Choroid plexus epithelial cell (primary cell): ENCODE measurements at regions not wholly inside any gene's neighbourhood (a gene's known extent, or its start where the extent isn't known, plus 50 kb on each side); places are given as distances from the start of the nearest gene placed in this dataset.

Experiments
- DNase-seq: peaks from one replicate; pipeline ENCODE4 v3.0.0-alpha.2; 2010; ENCODE audit warnings: low read depth
- H3K4me3 ChIP-seq: 2 replicates; pipeline ENCODE4 v1.5.1; 2011; ENCODE audit warnings: low read depth, mild to moderate bottlenecking, control low read depth, low read length, moderate library complexity
- CTCF ChIP-seq: conservative IDR thresholded peaks from 2 replicates; pipeline ENCODE4 v1.5.1; 2011; ENCODE audit warnings: low read depth, mild to moderate bottlenecking, control low read depth, inconsistent platforms, low read length, moderate library complexity

DNA sequence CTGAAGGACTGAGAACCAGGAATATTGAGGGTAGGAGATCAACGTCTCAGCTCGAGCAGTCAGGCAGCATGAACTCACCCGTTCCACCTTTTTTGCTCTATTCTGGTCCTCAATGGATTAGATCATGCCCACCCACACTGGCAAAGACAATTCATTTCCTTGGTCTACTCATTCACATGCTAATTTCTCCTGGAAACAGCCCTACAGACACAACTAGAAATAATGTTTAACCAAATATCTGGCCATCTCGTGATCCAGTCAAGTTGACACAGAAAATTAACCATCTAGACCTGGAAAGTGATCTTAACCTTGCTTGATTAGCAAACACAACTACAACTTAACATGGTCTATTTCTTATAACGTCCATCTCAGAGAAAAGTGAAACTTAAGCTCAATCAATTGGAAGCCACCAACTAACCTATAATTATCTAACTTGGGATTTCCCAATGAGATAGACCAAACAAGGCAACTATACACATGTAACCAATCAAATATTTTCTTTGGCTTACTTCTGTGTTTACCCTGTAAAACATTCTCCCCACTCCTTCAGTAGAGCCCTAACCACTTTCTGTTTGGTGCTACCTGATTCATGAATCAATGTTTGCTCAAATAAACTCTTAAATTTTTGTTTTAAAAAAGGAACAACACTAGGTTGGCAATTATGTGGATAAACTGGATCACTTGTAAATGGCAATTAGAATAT is 69.7 kb upstream of the MAMLD1 start:
- H3K4me3 ChIP-seq = no peak overlapping the region
- TF ChIP-seq CTCF = no peak
- DNase-seq = no peak

DNA sequence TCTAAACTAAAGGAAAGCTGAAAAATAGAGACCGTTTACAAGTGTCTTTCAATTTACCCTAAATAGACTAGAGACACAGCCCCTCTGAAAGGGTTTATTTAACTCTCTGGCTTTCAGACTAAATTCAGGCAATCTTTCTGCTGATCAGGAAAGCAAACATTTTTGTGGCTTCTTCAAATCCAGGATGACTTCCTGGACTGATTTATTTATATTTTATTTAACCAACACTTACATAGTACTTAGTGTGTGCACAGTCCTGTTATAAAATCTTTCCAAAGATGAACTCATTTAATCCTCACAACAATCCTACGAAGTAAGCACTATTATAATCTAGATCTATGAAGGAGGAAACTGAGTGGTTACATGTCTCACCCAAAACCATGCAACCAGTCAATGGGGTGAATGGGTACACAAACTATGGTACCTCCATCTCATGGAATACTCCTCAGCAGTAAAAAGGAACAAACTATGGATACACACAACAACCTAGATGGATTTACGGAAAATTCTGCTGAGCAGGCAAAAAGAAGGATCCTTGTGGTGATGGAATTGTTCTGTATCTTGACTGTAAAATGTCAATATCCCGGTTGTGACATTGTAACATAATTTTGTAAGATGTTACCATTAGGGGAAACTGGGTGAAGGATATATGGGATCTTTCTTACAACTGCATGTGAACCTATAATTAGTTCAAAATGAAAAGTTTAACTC is 64.1 kb upstream of the MAMLD1 start:
- no peak for TF ChIP-seq CTCF
- H3K4me3 ChIP-seq = no peak overlapping the region
- peak; percentile 10 for DNase-seq

- no peak for TF ChIP-seq CTCF
- DNase-seq = no peak
- no peak overlapping the region for H3K4me3 ChIP-seq
Measured at GRCh38 chrX:150299579-150299978, 63.5 kb upstream of the MAMLD1 start.

GRCh38 chrX:150303386-150304097 is 59.6 kb upstream of the MAMLD1 start:
- TF ChIP-seq CTCF = no peak
- DNase-seq = no peak
- H3K4me3 ChIP-seq = no peak overlapping the region

DNA sequence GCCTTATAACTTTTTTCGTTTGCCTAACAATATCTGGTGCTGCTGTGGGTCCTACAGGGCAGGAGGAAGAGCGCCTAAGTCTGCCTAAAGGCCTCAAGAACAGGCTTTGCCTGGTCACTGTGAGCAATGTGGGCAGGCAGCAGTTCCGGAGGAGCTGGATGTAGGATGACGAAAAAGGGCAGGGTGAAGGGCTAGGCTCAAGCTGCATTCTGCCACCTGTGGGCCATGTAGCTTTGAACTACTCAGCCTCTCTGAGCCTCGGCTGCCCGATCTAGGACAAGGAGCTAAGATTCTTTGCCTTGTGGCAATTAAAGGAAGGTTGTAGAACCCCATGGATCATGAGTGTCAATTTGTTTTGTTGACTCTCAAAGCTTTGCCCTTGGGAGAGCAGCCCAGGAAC is 57.1 kb upstream of the MAMLD1 start:
- TF ChIP-seq CTCF = no peak
- no peak overlapping the region for H3K4me3 ChIP-seq
- DNase-seq = no peak

- DNase-seq = no peak
- no peak overlapping the region for H3K4me3 ChIP-seq
- no peak for TF ChIP-seq CTCF
Measured at GRCh38 chrX:150308041-150308440, 55.1 kb upstream of the MAMLD1 start.
